Activated B cell treated with CpG ODN at 0.5 μM for 24 hours (primary cell): ENCODE measurements at regions not wholly inside any gene's neighbourhood (a gene's known extent, or its start where the extent isn't known, plus 50 kb on each side); places are given as distances from the start of the nearest gene placed in this dataset.

Experiments used
- ATAC-seq: fragments of 200-7000 bp; cut with Tn5 transposase; one replicate; pipeline ENCODE4 v1.10.0; 2021; ENCODE audit warnings: low read depth, mild to moderate bottlenecking, moderate library complexity
- CTCF ChIA-PET: fragments of 350-600 bp; sonication (Branson Sonifier 250); formaldehyde crosslinking; loops from one replicate; lab custom pipeline; 2021; ENCODE audit warnings: antibody characterized with exemption; lab: Charles Lee
- POLR2A ChIA-PET: fragments of 350-600 bp; sonication (Branson Sonifier 250); formaldehyde crosslinking; loops from one replicate; lab custom pipeline; 2021; ENCODE audit warnings: antibody characterized with exemption; lab: Charles Lee
- DNase-seq: peaks from one replicate; pipeline ENCODE4 v3.0.0; 2022
- H3K27ac Mint-ChIP-seq: one replicate; pipeline ENCODE4 v1.8.0; 2020; ENCODE audit warnings: mixed read lengths
- H3K27me3 Mint-ChIP-seq: one replicate; pipeline ENCODE4 v1.8.0; 2021; ENCODE audit warnings: mixed read lengths
- H3K36me3 Mint-ChIP-seq: one replicate; pipeline ENCODE4 v1.8.0; 2021; ENCODE audit warnings: low read depth, mixed read lengths
- H3K4me1 Mint-ChIP-seq: one replicate; pipeline ENCODE4 v1.8.0; 2021; ENCODE audit warnings: mixed read lengths
- H3K4me3 Mint-ChIP-seq: one replicate; pipeline ENCODE4 v1.8.0; 2020; ENCODE audit warnings: mild to moderate bottlenecking, mixed read lengths
- H3K9me3 Mint-ChIP-seq: one replicate; pipeline ENCODE4 v1.8.0; 2020; ENCODE audit warnings: mixed read lengths
- intact Hi-C: fragments of 100-400 bp; cut with micrococcal nuclease; formaldehyde crosslinking; loops from one replicate; pipeline ENCODE4 v1.15.1; 2024
- TF ChIP-seq, protein P1 (sequence below): fragments of 200-600 bp; IDR thresholded peaks from one replicate; pipeline ENCODE4 v1.8.0; 2022; ENCODE audit warnings: antibody characterized with exemption, mild to moderate bottlenecking

- POLR2A ChIA-PET = no interaction called here
- Mint-ChIP-seq H3K4me3 (no peak overlapping the region), H3K27ac (peak overlapping the region; percentile 27), H3K9me3 (no peaks in the 10 kb centered on the region), H3K4me1 (peaks cover 24% of the 10 kb centered on the region), H3K27me3 (no peaks in the 10 kb centered on the region), H3K36me3 (no peaks in the 10 kb centered on the region)
- TF ChIP-seq, protein P1, sequence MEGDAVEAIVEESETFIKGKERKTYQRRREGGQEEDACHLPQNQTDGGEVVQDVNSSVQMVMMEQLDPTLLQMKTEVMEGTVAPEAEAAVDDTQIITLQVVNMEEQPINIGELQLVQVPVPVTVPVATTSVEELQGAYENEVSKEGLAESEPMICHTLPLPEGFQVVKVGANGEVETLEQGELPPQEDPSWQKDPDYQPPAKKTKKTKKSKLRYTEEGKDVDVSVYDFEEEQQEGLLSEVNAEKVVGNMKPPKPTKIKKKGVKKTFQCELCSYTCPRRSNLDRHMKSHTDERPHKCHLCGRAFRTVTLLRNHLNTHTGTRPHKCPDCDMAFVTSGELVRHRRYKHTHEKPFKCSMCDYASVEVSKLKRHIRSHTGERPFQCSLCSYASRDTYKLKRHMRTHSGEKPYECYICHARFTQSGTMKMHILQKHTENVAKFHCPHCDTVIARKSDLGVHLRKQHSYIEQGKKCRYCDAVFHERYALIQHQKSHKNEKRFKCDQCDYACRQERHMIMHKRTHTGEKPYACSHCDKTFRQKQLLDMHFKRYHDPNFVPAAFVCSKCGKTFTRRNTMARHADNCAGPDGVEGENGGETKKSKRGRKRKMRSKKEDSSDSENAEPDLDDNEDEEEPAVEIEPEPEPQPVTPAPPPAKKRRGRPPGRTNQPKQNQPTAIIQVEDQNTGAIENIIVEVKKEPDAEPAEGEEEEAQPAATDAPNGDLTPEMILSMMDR = no peak
- intact Hi-C loops = no loop called here
- CTCF ChIA-PET = no interaction called here
- no peak for ATAC-seq
- no peak for DNase-seq
Observed at GRCh38 chr3:28125342-28125741, 116.1 kb upstream of the CMC1 start.

GRCh38 chr3:28130836-28131235 lies 110.6 kb upstream of the CMC1 start:
- Mint-ChIP-seq H3K27me3 (no peaks in the 10 kb centered on the region), H3K36me3 (no peaks in the 10 kb centered on the region), H3K9me3 (no peaks in the 10 kb centered on the region), H3K4me1 (peaks cover 4% of the 10 kb centered on the region), H3K4me3 (no peak overlapping the region), H3K27ac (no peak overlapping the region)
- DNase-seq (no peak), ATAC-seq (no peak)
- intact Hi-C loops = no loop called here
- ChIA-PET POLR2A (no interaction called here), CTCF (no interaction called here)
- TF ChIP-seq, protein P1 = no peak

DNA sequence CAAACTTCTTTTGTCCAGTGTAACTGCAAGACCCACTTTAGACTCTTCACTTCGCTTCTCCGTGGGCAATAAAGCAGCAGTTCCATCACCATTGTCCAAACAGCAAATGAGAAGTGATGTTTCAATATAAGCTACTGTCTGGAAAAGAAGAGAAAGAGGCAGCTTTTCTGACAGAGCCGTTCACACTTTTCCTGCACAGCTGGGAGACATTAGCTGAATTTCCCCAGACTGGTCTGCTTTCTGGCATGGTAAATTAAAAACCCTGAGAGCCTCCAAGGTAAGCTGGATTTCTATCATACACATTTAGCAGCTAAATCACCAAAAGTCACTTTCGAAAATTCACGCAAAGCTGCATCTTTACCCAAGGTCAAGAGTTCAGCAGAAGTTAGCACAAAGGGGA lies 108.5 kb upstream of the CMC1 start:
- H3K27ac Mint-ChIP-seq = no peak overlapping the region
- no peaks in the 10 kb centered on the region for H3K4me1 Mint-ChIP-seq
- POLR2A ChIA-PET = no interaction called here
- no peak overlapping the region for H3K4me3 Mint-ChIP-seq
- ATAC-seq (no peak), DNase-seq (no peak)
- intact Hi-C loops = no loop called here
- TF ChIP-seq, protein P1 = no peak
- CTCF ChIA-PET = no interaction called here
- no peaks in the 10 kb centered on the region for H3K27me3 Mint-ChIP-seq
- no peaks in the 10 kb centered on the region for H3K9me3 Mint-ChIP-seq
- no peaks in the 10 kb centered on the region for H3K36me3 Mint-ChIP-seq

GRCh38 chr3:28134198-28134597 lies 107.2 kb upstream of the CMC1 start:
- H3K27ac Mint-ChIP-seq = no peak overlapping the region
- TF ChIP-seq, protein P1 = no peak
- ChIA-PET CTCF (no interaction called here), POLR2A (no interaction called here)
- no peaks in the 10 kb centered on the region for H3K27me3 Mint-ChIP-seq
- no peaks in the 10 kb centered on the region for H3K36me3 Mint-ChIP-seq
- intact Hi-C loops = no loop called here
- H3K4me3 Mint-ChIP-seq = no peak overlapping the region
- DNase-seq (no peak), ATAC-seq (no peak)
- no peaks in the 10 kb centered on the region for H3K4me1 Mint-ChIP-seq
- no peaks in the 10 kb centered on the region for H3K9me3 Mint-ChIP-seq

DNA sequence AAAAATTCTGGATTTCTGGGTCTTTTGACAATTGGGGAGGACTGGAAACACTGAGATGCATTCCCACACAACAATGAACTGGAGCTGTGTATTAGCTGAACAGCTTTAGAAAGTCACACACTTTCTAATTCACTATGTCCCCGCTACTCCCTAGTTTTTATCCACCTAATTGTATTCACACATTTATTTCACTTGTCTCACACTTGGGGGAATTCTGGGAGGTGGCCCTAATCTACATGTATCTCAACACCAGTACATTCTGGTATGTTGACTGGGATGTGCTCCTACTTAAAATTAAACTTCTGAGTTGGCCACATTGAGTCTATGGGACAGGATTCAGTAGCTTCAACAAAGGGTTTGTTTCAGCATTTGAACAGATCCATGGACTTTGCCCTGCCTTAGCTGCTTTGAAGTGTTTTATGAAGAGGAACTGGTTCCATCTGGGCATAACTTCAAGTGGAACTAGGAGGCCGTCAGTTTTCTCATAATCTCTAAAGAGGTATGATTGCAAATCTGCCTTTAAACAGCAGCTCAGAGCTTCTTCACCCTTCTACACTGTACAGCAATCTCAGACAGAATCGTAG lies 106.5 kb upstream of the CMC1 start:
- no peaks in the 10 kb centered on the region for H3K27me3 Mint-ChIP-seq
- POLR2A ChIA-PET = no interaction called here
- TF ChIP-seq, protein P1 = no peak
- H3K9me3 Mint-ChIP-seq = no peaks in the 10 kb centered on the region
- intact Hi-C loops = no loop called here
- CTCF ChIA-PET = no interaction called here
- no peak overlapping the region for H3K4me3 Mint-ChIP-seq
- DNase-seq (no peak), ATAC-seq (no peak)
- no peaks in the 10 kb centered on the region for H3K36me3 Mint-ChIP-seq
- no peaks in the 10 kb centered on the region for H3K4me1 Mint-ChIP-seq
- H3K27ac Mint-ChIP-seq = no peak overlapping the region
